Hepatocyte (in vitro differentiated cells): ENCODE measurements at regions not wholly inside any gene's neighbourhood (a gene's known extent, or its start where the extent isn't known, plus 50 kb on each side); places are given as distances from the start of the nearest gene placed in this dataset.

ENCODE experiments used
- CTCF ChIP-seq: fragments of 200-600 bp; sonication (generic); IDR thresholded peaks from 2 replicates; pipeline ENCODE4 v1.5.1; 2016; ENCODE audit warnings: antibody characterized with exemption, mild to moderate bottlenecking; ENCODE audit not compliant: poor library complexity
- EZH2 ChIP-seq: fragments of 200-600 bp; sonication (generic); IDR thresholded peaks from 2 replicates; pipeline ENCODE4 v1.6.1; 2016; ENCODE audit warnings: antibody characterized with exemption, mild to moderate bottlenecking, borderline replicate concordance
- EZH2phosphoT487 ChIP-seq: fragments of 200-600 bp; sonication (generic); IDR thresholded peaks from one replicate; pipeline ENCODE4 v1.6.1; 2018; ENCODE audit warnings: antibody characterized with exemption, mild to moderate bottlenecking, low read depth, moderate library complexity; ENCODE audit not compliant: unreplicated experiment, severe bottlenecking

GRCh38 chr5:28632607-28633006, 1594.2 kb upstream of the CDH9 start:
- TF ChIP-seq CTCF (no peak), EZH2 (no peak), EZH2phosphoT487 (no peak)
